Spleen (tissue), 7 donors: ENCODE measurements at regions not wholly inside any gene's neighbourhood (a gene's known extent, or its start where the extent isn't known, plus 50 kb on each side); places are given as distances from the start of the nearest gene placed in this dataset.

Experiments
- POLR2A ChIP-seq, 3 donors: fragments of 450-650 bp; IDR thresholded peaks; one replicate each; pipeline ENCODE4 v1.5.1; 2017; ENCODE audit warnings: antibody characterized with exemption in 3 of 3, mild to moderate bottlenecking in 1 of 3
- POLR2AphosphoS5 ChIP-seq, 3 donors: sonication (generic); formaldehyde crosslinking; IDR thresholded peaks; one replicate each; pipeline ENCODE4 v1.5.1; 2017; ENCODE audit warnings: antibody characterized with exemption in 3 of 3
- TF ChIP-seq, protein P1 (sequence below), 11 experiments: fragments of 200-600 bp in 7 of 11; fragments of 450-650 bp in 4 of 11; sonication (generic) in 4 of 11; IDR thresholded peaks in 8 of 11; conservative IDR thresholded peaks in 3 of 11; 1 replicate in 7 of 11; 2 replicates in 4 of 11; pipeline versions ENCODE4 v1.4.0 to v1.8.0; 2016 to 2021; ENCODE audit warnings: antibody characterized with exemption in 11 of 11, inconsistent platforms in 4 of 11, mild to moderate bottlenecking in 1 of 11
- donor health status: DM: no; HTN: no; CAD: no; lungs with moderate emphysema.
- donor health status: DM: no; HTN: no; CAD: no.
- donor health status: DM: no; HTN: no; CAD: no.

- TF ChIP-seq, protein P1, sequence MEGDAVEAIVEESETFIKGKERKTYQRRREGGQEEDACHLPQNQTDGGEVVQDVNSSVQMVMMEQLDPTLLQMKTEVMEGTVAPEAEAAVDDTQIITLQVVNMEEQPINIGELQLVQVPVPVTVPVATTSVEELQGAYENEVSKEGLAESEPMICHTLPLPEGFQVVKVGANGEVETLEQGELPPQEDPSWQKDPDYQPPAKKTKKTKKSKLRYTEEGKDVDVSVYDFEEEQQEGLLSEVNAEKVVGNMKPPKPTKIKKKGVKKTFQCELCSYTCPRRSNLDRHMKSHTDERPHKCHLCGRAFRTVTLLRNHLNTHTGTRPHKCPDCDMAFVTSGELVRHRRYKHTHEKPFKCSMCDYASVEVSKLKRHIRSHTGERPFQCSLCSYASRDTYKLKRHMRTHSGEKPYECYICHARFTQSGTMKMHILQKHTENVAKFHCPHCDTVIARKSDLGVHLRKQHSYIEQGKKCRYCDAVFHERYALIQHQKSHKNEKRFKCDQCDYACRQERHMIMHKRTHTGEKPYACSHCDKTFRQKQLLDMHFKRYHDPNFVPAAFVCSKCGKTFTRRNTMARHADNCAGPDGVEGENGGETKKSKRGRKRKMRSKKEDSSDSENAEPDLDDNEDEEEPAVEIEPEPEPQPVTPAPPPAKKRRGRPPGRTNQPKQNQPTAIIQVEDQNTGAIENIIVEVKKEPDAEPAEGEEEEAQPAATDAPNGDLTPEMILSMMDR (IDR thresholded peaks at IDR 0.05 in 8 of 11, conservative IDR thresholded peaks at IDR 0.05 in 3 of 11) = no peak
- TF ChIP-seq POLR2A (IDR thresholded peaks at IDR 0.05) (no peak), POLR2AphosphoS5 (IDR thresholded peaks at IDR 0.05) (peak in 1 of 3 donors; percentile 54)
These were observed 126.9 kb upstream of the KRAS start for GRCh38 chr12:25377469-25378177.
